Ectodermal cell (in vitro differentiated cells): ENCODE measurements at regions not wholly inside any gene's neighbourhood (a gene's known extent, or its start where the extent isn't known, plus 50 kb on each side); places are given as distances from the start of the nearest gene placed in this dataset.
"Not testable (repeated sequence)": the region's sequence is repeated elsewhere in the genome, so short reads cannot be mapped to it uniquely, and the experiment has no call there.

Experiments
- H3K27ac ChIP-seq: 2 replicates; pipeline ENCODE4 v1.7.0; 2013; ENCODE audit warnings: mild to moderate bottlenecking, low read depth, low read length; ENCODE audit not compliant: insufficient read depth, poor library complexity, severe bottlenecking
- H3K27me3 ChIP-seq: 2 replicates; pipeline ENCODE4 v1.7.0; 2013; ENCODE audit warnings: mild to moderate bottlenecking, low read length; ENCODE audit not compliant: insufficient read depth, control insufficient read depth, poor library complexity, severe bottlenecking
- H3K36me3 ChIP-seq: one replicate; pipeline ENCODE4 v1.7.0; 2013; ENCODE audit warnings: low read length; ENCODE audit not compliant: control insufficient read depth, insufficient read depth
- H3K4me1 ChIP-seq: one replicate; pipeline ENCODE4 v1.7.0; 2013; ENCODE audit warnings: low read length; ENCODE audit not compliant: control insufficient read depth, insufficient read depth
- H3K4me3 ChIP-seq: 2 replicates; pipeline ENCODE4 v1.7.0; 2013; ENCODE audit warnings: low read depth, low read length, control low read depth; ENCODE audit not compliant: insufficient read depth
- H3K9me3 ChIP-seq: 2 replicates; pipeline ENCODE4 v1.7.0; 2013; ENCODE audit warnings: mild to moderate bottlenecking, low read length, moderate library complexity; ENCODE audit not compliant: control insufficient read depth
- WGBS, 2 experiments: methylation state at CpG; one replicate each; pipeline ENCODE4 v1.1.7; 2013; ENCODE audit warnings: missing lambda C conversion rate in 2 of 2; 5-methylcytosine and 5-hydroxymethylcytosine counted together

DNA sequence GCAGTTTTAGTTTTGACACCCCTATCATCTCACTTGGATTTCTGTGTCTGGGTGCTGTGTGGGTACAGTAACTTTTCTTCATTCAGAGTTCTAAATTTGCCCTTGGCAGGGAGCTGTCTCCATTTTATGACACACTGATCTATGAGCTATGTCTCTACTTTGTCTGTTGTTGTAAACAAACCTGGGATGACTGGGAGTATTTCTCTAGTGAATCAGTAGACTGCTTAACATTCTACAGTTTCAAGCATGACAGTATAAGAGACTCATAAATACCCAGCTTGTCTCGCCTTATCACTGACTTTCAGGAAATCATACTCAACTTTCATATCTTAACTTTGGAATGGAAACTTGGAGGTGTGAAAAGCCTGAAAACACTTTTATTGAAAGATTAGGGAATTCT lies 212.1 kb upstream of the NUDT12 start:
- no peak overlapping the region for H3K4me3 ChIP-seq
- WGBS, 2 experiments: 100% methylated on average over 1 of the region's 1 CpG; no CpG with 5 or more reads in 1 of the 2 experiments
- no peaks in the 10 kb centered on the region for H3K27me3 ChIP-seq
- no peaks in the 10 kb centered on the region for H3K9me3 ChIP-seq
- no peaks in the 10 kb centered on the region for H3K36me3 ChIP-seq
- H3K27ac ChIP-seq: no peak overlapping the region
- no peaks in the 10 kb centered on the region for H3K4me1 ChIP-seq

DNA sequence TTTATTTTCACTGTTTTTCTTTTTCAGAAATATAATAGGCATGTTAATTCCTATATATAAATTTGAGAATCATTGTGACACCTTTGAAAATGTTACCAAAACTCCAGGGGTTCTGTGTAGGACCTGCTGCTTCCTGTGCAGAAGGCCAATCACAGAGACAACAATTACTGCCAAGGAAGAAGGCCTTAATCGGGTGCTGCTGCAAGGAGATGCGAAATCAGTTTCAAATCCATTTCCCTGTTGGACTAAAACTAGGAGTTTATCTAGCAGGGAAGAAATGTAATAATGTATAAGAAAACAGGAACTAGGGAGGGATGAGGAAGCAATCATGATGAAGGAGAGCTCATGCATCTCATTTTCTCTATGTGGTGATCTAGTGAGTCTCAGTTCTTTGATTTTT lies 209.7 kb upstream of the NUDT12 start:
- Histone ChIP-seq H3K9me3 (no peaks in the 10 kb centered on the region), H3K4me3 (no peak overlapping the region), H3K27ac (no peak overlapping the region), H3K4me1 (no peaks in the 10 kb centered on the region), H3K27me3 (no peaks in the 10 kb centered on the region), H3K36me3 (no peaks in the 10 kb centered on the region)
- WGBS, 2 experiments: 90 to 97% methylated on average over 2 of the region's 2 CpGs

GRCh38 chr5:103764403-103764802 lies 201.8 kb upstream of the NUDT12 start:
- Histone ChIP-seq H3K4me1 (no peaks in the 10 kb centered on the region), H3K4me3 (no peak overlapping the region), H3K27me3 (no peaks in the 10 kb centered on the region), H3K36me3 (no peaks in the 10 kb centered on the region), H3K9me3 (no peaks in the 10 kb centered on the region), H3K27ac (no peak overlapping the region)
- WGBS, 2 experiments: 89% methylated on average over 10 of the region's 10 CpGs

GRCh38 chr5:103758996-103759395 lies 196.4 kb upstream of the NUDT12 start:
- Histone ChIP-seq H3K27ac (no peak overlapping the region), H3K4me1 (no peaks in the 10 kb centered on the region), H3K9me3 (no peaks in the 10 kb centered on the region), H3K4me3 (no peak overlapping the region), H3K27me3 (no peaks in the 10 kb centered on the region), H3K36me3 (no peaks in the 10 kb centered on the region)
- 98 to 100% methylated on average over 1 to 2 of the region's 2 CpGs for WGBS, 2 experiments

DNA sequence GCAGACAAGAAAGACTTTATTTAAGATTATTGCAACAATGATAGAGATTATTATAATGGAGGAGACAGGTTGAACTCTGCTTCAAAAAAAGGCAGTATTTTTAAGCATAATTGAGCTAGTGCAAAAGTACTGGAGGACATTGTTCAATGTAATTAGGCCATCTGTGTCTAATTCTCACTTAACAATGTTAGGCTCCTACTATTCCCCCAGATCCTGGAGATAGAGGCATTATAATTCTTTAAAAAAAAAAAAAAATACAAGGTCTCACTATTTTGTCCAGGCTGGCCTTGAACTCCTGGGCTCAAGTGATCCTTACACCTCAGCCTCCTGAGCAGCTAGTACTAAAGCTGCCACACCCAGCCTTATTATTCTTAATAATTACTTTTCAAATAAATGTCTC lies 193.4 kb upstream of the NUDT12 start:
- Histone ChIP-seq H3K27me3 (no peaks in the 10 kb centered on the region), H3K9me3 (no peaks in the 10 kb centered on the region), H3K36me3 (no peaks in the 10 kb centered on the region), H3K4me1 (no peaks in the 10 kb centered on the region), H3K27ac (no peak overlapping the region), H3K4me3 (no peak overlapping the region)

DNA sequence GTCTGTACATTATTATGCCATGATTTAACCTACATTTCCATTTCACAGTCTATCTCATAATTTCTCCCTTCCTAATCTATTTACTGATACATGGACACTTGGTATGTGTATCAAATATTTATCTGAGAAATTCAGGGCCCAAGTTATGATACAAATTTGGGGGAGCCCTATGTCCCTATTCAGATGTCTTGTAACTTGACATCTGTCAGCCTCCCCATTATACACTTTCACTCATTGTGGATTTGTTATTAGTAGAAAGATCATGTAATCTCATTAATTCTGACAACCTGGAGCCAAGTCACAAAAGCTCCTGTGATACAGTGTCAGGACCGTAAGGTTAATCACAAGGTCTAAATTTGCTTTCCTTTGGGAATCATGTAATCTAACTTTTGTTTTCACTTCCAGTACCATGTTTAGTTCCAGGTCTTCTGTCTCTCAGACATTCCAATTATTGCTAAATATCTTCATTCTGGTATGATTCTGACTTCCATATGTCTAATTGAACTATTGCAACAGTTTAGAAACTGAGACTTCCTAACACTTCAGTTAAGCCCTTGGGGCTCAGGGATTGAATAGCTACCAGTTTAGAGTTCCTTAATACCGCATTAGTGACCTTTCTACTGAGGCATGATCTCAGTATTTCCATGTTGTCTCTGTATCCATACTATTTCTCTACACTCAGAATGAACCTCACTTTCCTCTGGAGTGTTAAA lies 182.9 kb upstream of the NUDT12 start:
- Histone ChIP-seq H3K27ac (no peak overlapping the region), H3K4me1 (no peaks in the 10 kb centered on the region), H3K9me3 (no peaks in the 10 kb centered on the region), H3K4me3 (no peak overlapping the region), H3K27me3 (no peaks in the 10 kb centered on the region), H3K36me3 (no peaks in the 10 kb centered on the region)
- 94 to 100% methylated on average over 2 of the region's 2 CpGs for WGBS, 2 experiments

DNA sequence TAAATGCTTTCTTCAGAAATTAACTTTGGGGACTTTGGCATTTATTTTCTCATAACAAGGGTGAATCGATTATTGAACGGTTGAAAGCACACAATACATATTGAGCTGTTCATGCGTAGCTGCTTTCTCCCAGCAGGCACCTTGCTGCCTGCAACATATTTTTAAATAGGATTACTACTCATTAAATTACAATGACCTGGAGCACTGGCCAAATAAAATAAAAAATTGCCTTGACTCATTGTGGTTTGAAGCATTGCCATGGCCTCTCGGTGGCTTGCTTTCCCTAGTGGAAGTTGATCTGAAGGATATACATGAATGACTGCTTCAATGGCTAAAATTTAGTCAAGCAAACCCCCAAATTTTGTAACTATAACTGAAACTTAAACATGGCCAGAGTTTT lies 181.6 kb upstream of the NUDT12 start:
- no peaks in the 10 kb centered on the region for H3K36me3 ChIP-seq
- no peak overlapping the region for H3K4me3 ChIP-seq
- no peaks in the 10 kb centered on the region for H3K4me1 ChIP-seq
- 94 to 98% methylated on average over 4 of the region's 4 CpGs for WGBS, 2 experiments
- no peaks in the 10 kb centered on the region for H3K27me3 ChIP-seq
- H3K9me3 ChIP-seq: no peaks in the 10 kb centered on the region
- no peak overlapping the region for H3K27ac ChIP-seq

GRCh38 chr5:103743421-103743820 lies 180.8 kb upstream of the NUDT12 start:
- H3K27me3 ChIP-seq: no peaks in the 10 kb centered on the region
- H3K4me1 ChIP-seq: no peaks in the 10 kb centered on the region
- H3K9me3 ChIP-seq: no peaks in the 10 kb centered on the region
- H3K36me3 ChIP-seq: no peaks in the 10 kb centered on the region
- WGBS, 2 experiments: 96 to 100% methylated on average over 1 to 2 of the region's 2 CpGs
- no peak overlapping the region for H3K4me3 ChIP-seq
- no peak overlapping the region for H3K27ac ChIP-seq

GRCh38 chr5:103741984-103742383 lies 179.4 kb upstream of the NUDT12 start:
- Histone ChIP-seq H3K4me3 (no peak overlapping the region), H3K36me3 (no peaks in the 10 kb centered on the region), H3K27me3 (no peaks in the 10 kb centered on the region), H3K27ac (no peak overlapping the region), H3K9me3 (no peaks in the 10 kb centered on the region), H3K4me1 (no peaks in the 10 kb centered on the region)
- 100% methylated on average over 1 of the region's 1 CpG for WGBS, 2 experiments

- H3K9me3 ChIP-seq, H3K27me3 ChIP-seq, H3K36me3 ChIP-seq, H3K4me1 ChIP-seq, H3K27ac ChIP-seq, H3K4me3 ChIP-seq: not testable (repeated sequence)
- 80 to 86% methylated on average over 7 to 8 of the region's 8 CpGs for WGBS, 2 experiments
Observed at GRCh38 chr5:103736343-103736742, 173.8 kb upstream of the NUDT12 start.

DNA sequence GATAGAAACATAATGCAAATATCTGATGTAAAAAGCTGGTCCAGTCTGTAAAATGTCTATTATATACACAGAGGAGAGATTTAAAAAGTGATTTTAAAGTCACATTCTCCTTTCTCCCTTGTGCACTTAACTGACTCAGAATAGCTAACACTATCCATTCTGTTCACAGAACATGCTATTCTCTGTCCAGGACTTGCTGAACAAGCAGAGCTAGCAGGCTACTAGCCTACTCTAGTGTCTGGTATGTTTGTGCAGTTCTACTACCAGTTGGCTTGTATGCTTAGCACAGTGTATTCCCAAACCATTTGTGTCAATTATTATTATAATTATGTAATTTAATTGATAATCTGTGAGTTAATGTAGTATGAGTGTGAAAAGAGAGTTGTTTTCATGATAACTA lies 161.7 kb upstream of the NUDT12 start:
- H3K36me3 ChIP-seq: no peaks in the 10 kb centered on the region
- no peaks in the 10 kb centered on the region for H3K4me1 ChIP-seq
- H3K9me3 ChIP-seq: no peaks in the 10 kb centered on the region
- no peak overlapping the region for H3K4me3 ChIP-seq
- no peak overlapping the region for H3K27ac ChIP-seq
- H3K27me3 ChIP-seq: no peaks in the 10 kb centered on the region
